ENCODE measurements at regions not wholly inside any gene's neighbourhood (a gene's known extent, or its start where the extent isn't known, plus 50 kb on each side); places are given as distances from the start of the nearest gene placed in this dataset.

- TF ChIP-seq CTCF (IDR thresholded peaks at IDR 0.05) (peak; percentile 81), SIN3A (IDR thresholded peaks at IDR 0.05; ENCODE audit: borderline replicate concordance, insufficient read depth, low read depth, low read length) (no peak)
These were observed 242.9 kb downstream of the CDC5L start for GRCh38 chr6:44630125-44631028.
